Stimulated activated naive CD8-positive, alpha-beta T cell treated with anti-CD3 and anti-CD28 coated beads, Interleukin-15, amount 100 ng/mL, for 72 hours (primary cell): ENCODE measurements at regions not wholly inside any gene's neighbourhood (a gene's known extent, or its start where the extent isn't known, plus 50 kb on each side); places are given as distances from the start of the nearest gene placed in this dataset.

ENCODE experiments used
- ATAC-seq: fragments of 150-1000 bp; cut with Tn5 transposase; 2 replicates; pipeline ENCODE4 v1.10.0; 2021; ENCODE audit warnings: mild to moderate bottlenecking, moderate library complexity
- DNase-seq, 2 donors: peaks; one replicate each; pipeline ENCODE4 v3.0.0; 2021 to 2022
- H3K27ac Mint-ChIP-seq, 2 donors: one replicate each; pipeline ENCODE4 v1.8.0; 2022; ENCODE audit warnings: mild to moderate bottlenecking in 2 of 2, mixed read lengths in 2 of 2, moderate library complexity in 2 of 2
- H3K27me3 Mint-ChIP-seq: one replicate; pipeline ENCODE4 v1.8.0; 2022; ENCODE audit warnings: mixed read lengths
- H3K4me1 Mint-ChIP-seq: one replicate; pipeline ENCODE4 v1.8.0; 2022; ENCODE audit warnings: mild to moderate bottlenecking, mixed read lengths
- H3K4me3 Mint-ChIP-seq, 2 donors: one replicate each; pipeline ENCODE4 v1.8.0; 2022; ENCODE audit warnings: mild to moderate bottlenecking in 2 of 2, mixed read lengths in 2 of 2, moderate library complexity in 1 of 2
- H3K9me3 Mint-ChIP-seq, 2 donors: one replicate each; pipeline ENCODE4 v1.8.0; 2022; ENCODE audit warnings: mixed read lengths in 2 of 2

- ATAC-seq (no peak), DNase-seq (no peak)
- Mint-ChIP-seq H3K9me3 (peaks cover 21 to 23% of the 10 kb centered on the region in 2 donors), H3K4me3 (no peak overlapping the region), H3K4me1 (no peaks in the 10 kb centered on the region), H3K27ac (no peak overlapping the region), H3K27me3 (peaks cover 41% of the 10 kb centered on the region)
Measured at GRCh38 chr1:29527314-29528004, 291.1 kb downstream of the PTPRU start.

GRCh38 chr1:29525941-29526340, 289.6 kb downstream of the PTPRU start:
- Mint-ChIP-seq H3K27me3 (peaks cover 41% of the 10 kb centered on the region), H3K27ac (no peak overlapping the region), H3K9me3 (peaks cover 13 to 21% of the 10 kb centered on the region in 2 donors), H3K4me3 (no peak overlapping the region), H3K4me1 (no peaks in the 10 kb centered on the region)
- no peak for DNase-seq
- no peak for ATAC-seq

GRCh38 chr1:29524285-29525065, 288.2 kb downstream of the PTPRU start:
- Mint-ChIP-seq H3K4me3 (no peak overlapping the region), H3K27ac (no peak overlapping the region), H3K4me1 (no peaks in the 10 kb centered on the region), H3K9me3 (peaks cover 8 to 14% of the 10 kb centered on the region in 2 donors), H3K27me3 (peaks cover 41% of the 10 kb centered on the region)
- DNase-seq = no peak
- no peak for ATAC-seq

GRCh38 chr1:29523576-29523975, 287.3 kb downstream of the PTPRU start:
- H3K27ac Mint-ChIP-seq = no peak overlapping the region
- H3K4me1 Mint-ChIP-seq = no peaks in the 10 kb centered on the region

GRCh38 chr1:29523136-29523535, 286.8 kb downstream of the PTPRU start:
- H3K4me3 Mint-ChIP-seq = no peak overlapping the region
- peaks cover 0 to under 1% of the 10 kb centered on the region in 2 donors for H3K9me3 Mint-ChIP-seq
- no peak overlapping the region for H3K27ac Mint-ChIP-seq
- no peaks in the 10 kb centered on the region for H3K4me1 Mint-ChIP-seq
- DNase-seq = no peak
- no peak for ATAC-seq
- peaks cover 41% of the 10 kb centered on the region for H3K27me3 Mint-ChIP-seq

More at GRCh38 chr1:29523576-29523975, 287.3 kb downstream of the PTPRU start:
- DNase-seq (no peak), ATAC-seq (no peak)
- H3K4me3 Mint-ChIP-seq = no peak overlapping the region
- peaks cover 41% of the 10 kb centered on the region for H3K27me3 Mint-ChIP-seq
- peaks cover 3 to 5% of the 10 kb centered on the region in 2 donors for H3K9me3 Mint-ChIP-seq

GRCh38 chr1:29521811-29522580, 285.7 kb downstream of the PTPRU start:
- no peak for ATAC-seq
- Mint-ChIP-seq H3K27ac (no peak overlapping the region), H3K27me3 (peaks cover 34% of the 10 kb centered on the region), H3K4me1 (no peaks in the 10 kb centered on the region), H3K9me3 (no peaks in the 10 kb centered on the region), H3K4me3 (no peak overlapping the region)
- no peak for DNase-seq

- no peak overlapping the region for H3K4me3 Mint-ChIP-seq
- DNase-seq (no peak), ATAC-seq (no peak)
- no peak overlapping the region for H3K27ac Mint-ChIP-seq
- H3K4me1 Mint-ChIP-seq = no peaks in the 10 kb centered on the region
- peaks cover 27% of the 10 kb centered on the region for H3K27me3 Mint-ChIP-seq
- H3K9me3 Mint-ChIP-seq = no peaks in the 10 kb centered on the region
Measured at GRCh38 chr1:29521438-29521715, 285.1 kb downstream of the PTPRU start.

- Mint-ChIP-seq H3K27me3 (peaks cover 22% of the 10 kb centered on the region), H3K27ac (peak overlapping the region in 1 of 2 donors; percentile 81)
- no peak for DNase-seq
Measured at GRCh38 chr1:29520571-29521437, 284.5 kb downstream of the PTPRU start.

GRCh38 chr1:29519788-29520110, 283.4 kb downstream of the PTPRU start:
- Mint-ChIP-seq H3K9me3 (no peaks in the 10 kb centered on the region), H3K4me1 (no peaks in the 10 kb centered on the region), H3K27me3 (peaks cover 18% of the 10 kb centered on the region), H3K27ac (no peak overlapping the region), H3K4me3 (no peak overlapping the region)
- ATAC-seq (no peak), DNase-seq (no peak)

More at GRCh38 chr1:29520571-29521437, 284.5 kb downstream of the PTPRU start:
- Mint-ChIP-seq H3K4me1 (no peaks in the 10 kb centered on the region), H3K9me3 (no peaks in the 10 kb centered on the region), H3K4me3 (no peak overlapping the region)
- no peak for ATAC-seq

- no peaks in the 10 kb centered on the region for H3K9me3 Mint-ChIP-seq
- DNase-seq (no peak), ATAC-seq (no peak)
- H3K27ac Mint-ChIP-seq = peak overlapping the region in 1 of 2 donors; percentile 20
- H3K4me3 Mint-ChIP-seq = no peak overlapping the region
- no peaks in the 10 kb centered on the region for H3K4me1 Mint-ChIP-seq
- H3K27me3 Mint-ChIP-seq = peaks cover 18% of the 10 kb centered on the region
Measured at GRCh38 chr1:29519108-29519787, 282.9 kb downstream of the PTPRU start.

- Mint-ChIP-seq H3K27me3 (peaks cover 10% of the 10 kb centered on the region), H3K27ac (peak overlapping the region in 1 of 2 donors; percentile 11), H3K4me3 (no peak overlapping the region), H3K9me3 (no peaks in the 10 kb centered on the region), H3K4me1 (no peaks in the 10 kb centered on the region)
- DNase-seq = no peak
- no peak for ATAC-seq
Measured at GRCh38 chr1:29518183-29518835, 282.0 kb downstream of the PTPRU start.

GRCh38 chr1:29517251-29518086, 281.1 kb downstream of the PTPRU start:
- no peaks in the 10 kb centered on the region for H3K4me1 Mint-ChIP-seq
- H3K27me3 Mint-ChIP-seq = peaks cover 9% of the 10 kb centered on the region
- H3K4me3 Mint-ChIP-seq = no peak overlapping the region
- DNase-seq (no peak), ATAC-seq (no peak)
- H3K27ac Mint-ChIP-seq = peak overlapping the region in 1 of 2 donors; percentile 30
- no peaks in the 10 kb centered on the region for H3K9me3 Mint-ChIP-seq

GRCh38 chr1:29516063-29516820, 279.9 kb downstream of the PTPRU start:
- Mint-ChIP-seq H3K4me1 (no peaks in the 10 kb centered on the region), H3K27me3 (peaks cover 9% of the 10 kb centered on the region), H3K27ac (no peak overlapping the region), H3K9me3 (no peaks in the 10 kb centered on the region), H3K4me3 (no peak overlapping the region)
- DNase-seq (no peak), ATAC-seq (no peak)
